Left hindlimb (tissue), 1 donor: ENCODE measurements at regions not wholly inside any gene's neighbourhood (a gene's known extent, or its start where the extent isn't known, plus 50 kb on each side); places are given as distances from the start of the nearest gene placed in this dataset.
"Not testable (repeated sequence)": the region's sequence is repeated elsewhere in the genome, so short reads cannot be mapped to it uniquely, and the experiment has no call there.

Experiments used
- DNase-seq: peaks from one replicate; pipeline ENCODE4 v3.0.0-alpha.2; 2018

- no peak for DNase-seq
Observed at GRCh38 chr2:160820691-160821090, 327.1 kb upstream of the RBMS1 start.

- DNase-seq, result no peak
Observed at GRCh38 chr2:160822006-160822405, 328.4 kb upstream of the RBMS1 start.

- DNase-seq, result no peak
Observed at GRCh38 chr2:160825433-160825832, 331.8 kb upstream of the RBMS1 start.

GRCh38 chr2:160826496-160826895, 332.9 kb upstream of the RBMS1 start:
- DNase-seq, result no peak

GRCh38 chr2:160828076-160828475, 332.2 kb upstream of the TANK start:
- no peak for DNase-seq

GRCh38 chr2:160832381-160832780, 327.8 kb upstream of the TANK start:
- DNase-seq, result not testable (repeated sequence)

- no peak for DNase-seq
Observed at GRCh38 chr2:160835166-160835565, 325.1 kb upstream of the TANK start.

GRCh38 chr2:160836755-160837154, 323.5 kb upstream of the TANK start:
- peak; percentile 47 for DNase-seq

GRCh38 chr2:160837416-160837815, 322.8 kb upstream of the TANK start:
- DNase-seq, result no peak

GRCh38 chr2:160838147-160838546, 322.1 kb upstream of the TANK start:
- DNase-seq, result no peak

- DNase-seq, result no peak
Observed at GRCh38 chr2:160838691-160839090, 321.5 kb upstream of the TANK start.

GRCh38 chr2:160842286-160842685, 317.9 kb upstream of the TANK start:
- no peak for DNase-seq

- DNase-seq, result no peak
Observed at GRCh38 chr2:160859096-160859495, 301.1 kb upstream of the TANK start.

- DNase-seq, result no peak
Observed at GRCh38 chr2:160862226-160862625, 298.0 kb upstream of the TANK start.

GRCh38 chr2:160868891-160869290, 291.3 kb upstream of the TANK start:
- DNase-seq, result no peak

GRCh38 chr2:160869411-160869810, 290.8 kb upstream of the TANK start:
- no peak for DNase-seq

- no peak for DNase-seq
Observed at GRCh38 chr2:160870729-160871465, 289.3 kb upstream of the TANK start.

- no peak for DNase-seq
Observed at GRCh38 chr2:160871953-160872352, 288.3 kb upstream of the TANK start.

GRCh38 chr2:160876029-160876428, 284.2 kb upstream of the TANK start:
- DNase-seq, result no peak

GRCh38 chr2:160876765-160877164, 283.5 kb upstream of the TANK start:
- no peak for DNase-seq

- DNase-seq, result no peak
Observed at GRCh38 chr2:160878618-160879017, 281.6 kb upstream of the TANK start.

GRCh38 chr2:160882906-160883305, 277.3 kb upstream of the TANK start:
- DNase-seq, result no peak

GRCh38 chr2:160884056-160884455, 276.2 kb upstream of the TANK start:
- DNase-seq, result no peak

GRCh38 chr2:160889439-160890170, 270.6 kb upstream of the TANK start:
- DNase-seq, result no peak
